Gastroesophageal sphincter (tissue), 3 donors: ENCODE measurements at regions not wholly inside any gene's neighbourhood (a gene's known extent, or its start where the extent isn't known, plus 50 kb on each side); places are given as distances from the start of the nearest gene placed in this dataset.

ENCODE experiments used
- CTCF ChIP-seq, 4 experiments: fragments of 200-600 bp in 2 of 4; fragments of 450-650 bp in 2 of 4; sonication (generic) in 1 of 4; IDR thresholded peaks; one replicate each; pipeline ENCODE4 v1.5.1; 2017 to 2019; ENCODE audit warnings: antibody characterized with exemption in 4 of 4, mild to moderate bottlenecking in 2 of 4, moderate library complexity in 2 of 4
- EP300 ChIP-seq: sonication (generic); formaldehyde crosslinking; IDR thresholded peaks from one replicate; pipeline ENCODE4 v1.6.1; 2017; ENCODE audit warnings: antibody characterized with exemption, mild to moderate bottlenecking
- POLR2A ChIP-seq, 2 donors: fragments of 450-650 bp; IDR thresholded peaks; one replicate each; pipeline ENCODE4 v1.6.1; 2017; ENCODE audit warnings: antibody characterized with exemption in 2 of 2, mild to moderate bottlenecking in 2 of 2, moderate library complexity in 1 of 2

- no peak for TF ChIP-seq EP300
- no peak for TF ChIP-seq POLR2A (IDR thresholded peaks at IDR 0.05)
- TF ChIP-seq CTCF (IDR thresholded peaks at IDR 0.05) = no peak
Observed at GRCh38 chr1:34603594-34603993, 151.3 kb upstream of the GJB5 start.
